ENCODE measurements at regions not wholly inside any gene's neighbourhood (a gene's known extent, or its start where the extent isn't known, plus 50 kb on each side); places are given as distances from the start of the nearest gene placed in this dataset.
"Not testable (repeated sequence)": the region's sequence is repeated elsewhere in the genome, so short reads cannot be mapped to it uniquely, and the experiment has no call there.

DNA sequence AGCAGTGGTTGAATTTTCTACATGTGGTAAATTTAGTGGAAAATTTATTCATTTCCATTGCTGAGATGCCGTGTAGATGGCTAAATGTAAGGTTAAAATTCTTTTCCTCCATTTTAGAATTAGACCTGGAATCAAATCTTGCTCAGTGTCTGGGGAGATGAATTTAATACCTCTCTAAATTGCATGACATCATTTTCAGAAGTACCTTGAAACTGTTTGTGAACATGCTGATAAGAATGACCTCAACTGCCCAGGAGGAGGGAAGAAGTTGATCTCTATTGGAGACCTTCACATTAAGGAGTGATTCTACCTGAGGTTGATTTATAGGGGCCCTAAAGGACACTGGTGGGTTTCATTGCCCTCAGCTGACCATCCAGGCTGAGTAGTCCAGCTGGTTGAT, 116.7 kb upstream of the EGFLAM start:
- no peaks in the 10 kb centered on the region for H3K4me1 ChIP-seq
- H3K4me3 ChIP-seq = no peak overlapping the region
- TF ChIP-seq POLR2AphosphoS5 (IDR thresholded peaks at IDR 0.05) (no peak), EP300 (IDR thresholded peaks at IDR 0.05) (no peak), POLR2A (IDR thresholded peaks at IDR 0.05) (no peak)
- TF ChIP-seq, protein P1, sequence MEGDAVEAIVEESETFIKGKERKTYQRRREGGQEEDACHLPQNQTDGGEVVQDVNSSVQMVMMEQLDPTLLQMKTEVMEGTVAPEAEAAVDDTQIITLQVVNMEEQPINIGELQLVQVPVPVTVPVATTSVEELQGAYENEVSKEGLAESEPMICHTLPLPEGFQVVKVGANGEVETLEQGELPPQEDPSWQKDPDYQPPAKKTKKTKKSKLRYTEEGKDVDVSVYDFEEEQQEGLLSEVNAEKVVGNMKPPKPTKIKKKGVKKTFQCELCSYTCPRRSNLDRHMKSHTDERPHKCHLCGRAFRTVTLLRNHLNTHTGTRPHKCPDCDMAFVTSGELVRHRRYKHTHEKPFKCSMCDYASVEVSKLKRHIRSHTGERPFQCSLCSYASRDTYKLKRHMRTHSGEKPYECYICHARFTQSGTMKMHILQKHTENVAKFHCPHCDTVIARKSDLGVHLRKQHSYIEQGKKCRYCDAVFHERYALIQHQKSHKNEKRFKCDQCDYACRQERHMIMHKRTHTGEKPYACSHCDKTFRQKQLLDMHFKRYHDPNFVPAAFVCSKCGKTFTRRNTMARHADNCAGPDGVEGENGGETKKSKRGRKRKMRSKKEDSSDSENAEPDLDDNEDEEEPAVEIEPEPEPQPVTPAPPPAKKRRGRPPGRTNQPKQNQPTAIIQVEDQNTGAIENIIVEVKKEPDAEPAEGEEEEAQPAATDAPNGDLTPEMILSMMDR (IDR thresholded peaks at IDR 0.05) = no peak
- no peaks in the 10 kb centered on the region for H3K27me3 ChIP-seq
- no peak for ATAC-seq (ENCODE audit: low FRiP score in 2 of 2)
- no peak overlapping the region for H3K27ac ChIP-seq
- H3K9me3 ChIP-seq = no peaks in the 10 kb centered on the region
- no peak for DNase-seq
- 87 to 96% methylated on average over 1 of the region's 1 CpG for WGBS, 2 donors
- H3K36me3 ChIP-seq = no peaks in the 10 kb centered on the region

DNA sequence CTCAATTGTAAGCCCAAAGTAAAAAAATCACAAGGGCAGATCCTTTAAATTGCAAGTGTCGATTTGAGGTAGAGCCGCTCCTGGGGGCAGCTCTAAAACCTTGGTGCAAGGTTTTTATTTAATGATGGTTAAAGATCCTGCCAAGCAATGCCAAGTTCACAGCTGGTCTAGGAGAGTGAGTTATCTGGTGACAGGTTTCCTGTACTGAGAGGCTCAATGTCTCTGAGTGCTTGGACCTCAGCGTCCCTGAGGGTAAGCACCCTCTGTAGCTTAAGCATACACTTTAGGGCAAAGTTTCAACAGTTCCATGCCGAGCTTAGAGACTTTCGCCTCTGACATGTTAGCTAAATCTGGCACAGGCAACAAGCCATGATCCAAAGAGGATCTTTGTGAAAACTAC, 119.8 kb upstream of the EGFLAM start:
- DNase-seq (no peak), ATAC-seq (ENCODE audit: low FRiP score in 2 of 2) (no peak)
- Histone ChIP-seq H3K4me3 (no peak overlapping the region), H3K4me1 (no peaks in the 10 kb centered on the region), H3K27me3 (no peaks in the 10 kb centered on the region), H3K36me3 (no peaks in the 10 kb centered on the region), H3K27ac (no peak overlapping the region), H3K9me3 (no peaks in the 10 kb centered on the region)
- no peak for TF ChIP-seq POLR2AphosphoS5 (IDR thresholded peaks at IDR 0.05)
- no peak for TF ChIP-seq POLR2A (IDR thresholded peaks at IDR 0.05)
- TF ChIP-seq EP300 (IDR thresholded peaks at IDR 0.05) = no peak
- TF ChIP-seq, protein P1 (IDR thresholded peaks at IDR 0.05) = no peak
- 68 to 78% methylated on average over 5 of the region's 5 CpGs for WGBS, 2 donors

DNA sequence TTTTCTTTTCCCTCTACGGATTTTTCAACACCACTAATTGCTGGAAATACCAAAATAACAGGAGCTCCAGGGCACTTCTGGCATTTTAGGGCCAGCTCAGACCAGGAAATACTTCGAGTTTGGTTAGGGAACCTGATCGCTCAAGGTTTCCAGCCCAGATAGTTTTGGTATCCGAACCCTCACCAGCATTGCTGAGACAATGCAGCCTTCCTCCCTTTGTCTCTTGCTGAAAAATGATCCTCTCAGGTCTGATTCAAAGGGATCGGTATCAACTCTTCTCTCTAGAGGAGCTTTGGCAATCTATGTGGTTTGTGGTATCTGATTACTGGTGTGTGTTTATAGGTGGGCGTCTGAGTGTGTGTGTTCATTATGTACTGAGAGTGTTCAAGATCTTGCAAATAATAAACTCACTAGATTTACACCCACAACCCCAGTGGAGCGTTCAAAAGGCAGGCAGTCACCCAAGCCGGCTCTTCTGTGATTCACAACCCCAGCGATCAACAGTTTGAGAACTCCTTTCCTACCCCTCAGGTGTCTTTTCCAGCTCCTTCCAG, 122.8 kb upstream of the EGFLAM start:
- Histone ChIP-seq H3K27me3 (no peaks in the 10 kb centered on the region), H3K4me1 (no peaks in the 10 kb centered on the region), H3K4me3 (no peak overlapping the region), H3K36me3 (no peaks in the 10 kb centered on the region), H3K9me3 (no peaks in the 10 kb centered on the region), H3K27ac (no peak overlapping the region)
- DNase-seq (no peak), ATAC-seq (ENCODE audit: low FRiP score in 2 of 2) (no peak)
- 72 to 87% methylated on average over 9 of the region's 9 CpGs for WGBS, 2 donors
- TF ChIP-seq, protein P1 (IDR thresholded peaks at IDR 0.05) = no peak
- TF ChIP-seq POLR2A (IDR thresholded peaks at IDR 0.05) (no peak), POLR2AphosphoS5 (IDR thresholded peaks at IDR 0.05) (no peak), EP300 (IDR thresholded peaks at IDR 0.05) (no peak)

DNA sequence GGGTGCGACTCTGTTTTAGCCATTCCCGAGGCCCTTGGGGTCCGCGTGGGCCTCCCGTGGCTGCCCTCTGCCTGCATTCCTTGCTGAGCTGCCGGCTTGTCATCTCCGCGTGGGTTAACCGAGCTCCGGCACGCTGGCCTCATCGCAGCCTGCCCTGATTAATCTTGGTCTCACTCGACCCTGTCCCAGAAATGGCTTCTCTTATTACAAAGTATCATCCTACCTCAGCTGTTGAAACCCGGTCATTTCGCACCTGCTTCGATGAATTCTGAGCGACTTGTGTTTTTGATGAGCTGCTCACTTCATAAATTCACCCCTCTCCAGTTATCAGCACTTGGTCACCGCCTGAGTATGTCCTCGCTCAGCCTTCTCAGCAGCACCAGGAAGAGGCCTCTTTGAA, 123.5 kb upstream of the EGFLAM start:
- Histone ChIP-seq H3K4me3 (no peak overlapping the region), H3K36me3 (no peaks in the 10 kb centered on the region), H3K9me3 (no peaks in the 10 kb centered on the region), H3K27me3 (no peaks in the 10 kb centered on the region), H3K4me1 (no peaks in the 10 kb centered on the region), H3K27ac (no peak overlapping the region)
- DNase-seq (peak in 1 of 2 donors; percentile 57), ATAC-seq (ENCODE audit: low FRiP score in 2 of 2) (no peak)
- WGBS, 2 donors = 72 to 80% methylated on average over 19 of the region's 19 CpGs
- no peak for TF ChIP-seq EP300 (IDR thresholded peaks at IDR 0.05)
- TF ChIP-seq, protein P1 (IDR thresholded peaks at IDR 0.05) = no peak
- TF ChIP-seq POLR2A (IDR thresholded peaks at IDR 0.05) = no peak
- TF ChIP-seq POLR2AphosphoS5 (IDR thresholded peaks at IDR 0.05) = no peak

DNA sequence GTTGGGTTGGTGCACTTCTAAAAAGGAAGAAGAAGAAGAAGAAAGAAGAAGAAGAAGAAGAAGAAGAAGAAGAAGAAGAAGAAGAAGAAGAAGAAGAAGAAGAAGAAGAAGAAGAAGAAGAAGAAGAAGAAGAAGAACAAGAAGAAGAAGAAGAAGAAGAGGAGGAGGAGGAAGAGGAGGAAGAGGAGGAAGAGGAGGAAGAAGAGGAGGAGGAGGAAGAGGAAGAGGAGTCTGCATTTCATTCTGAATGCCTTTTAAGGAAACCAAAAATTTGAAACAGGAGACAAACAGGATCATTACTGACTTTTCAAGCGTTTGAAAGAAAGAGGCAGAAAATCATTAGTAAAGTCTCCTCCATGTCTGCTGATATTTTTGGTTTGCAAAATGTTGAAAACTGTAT, 124.1 kb upstream of the EGFLAM start:
- H3K27me3 ChIP-seq; H3K4me3 ChIP-seq; H3K36me3 ChIP-seq; H3K4me1 ChIP-seq; ATAC-seq (ENCODE audit: low FRiP score in 2 of 2); H3K27ac ChIP-seq; DNase-seq; H3K9me3 ChIP-seq: not testable (repeated sequence)
- WGBS, 2 donors = 87 to 92% methylated on average over 1 of the region's 1 CpG
